Spleen (tissue), 7 donors: ENCODE measurements at regions not wholly inside any gene's neighbourhood (a gene's known extent, or its start where the extent isn't known, plus 50 kb on each side); places are given as distances from the start of the nearest gene placed in this dataset.

Experiments used
- POLR2A ChIP-seq, 3 donors: fragments of 450-650 bp; IDR thresholded peaks; one replicate each; pipeline ENCODE4 v1.5.1; 2017; ENCODE audit warnings: antibody characterized with exemption in 3 of 3, mild to moderate bottlenecking in 1 of 3
- TF ChIP-seq, protein P1 (sequence below), 11 experiments: fragments of 200-600 bp in 7 of 11; fragments of 450-650 bp in 4 of 11; sonication (generic) in 4 of 11; IDR thresholded peaks in 8 of 11; conservative IDR thresholded peaks in 3 of 11; 1 replicate in 7 of 11; 2 replicates in 4 of 11; pipeline versions ENCODE4 v1.4.0 to v1.8.0; 2016 to 2021; ENCODE audit warnings: antibody characterized with exemption in 11 of 11, inconsistent platforms in 4 of 11, mild to moderate bottlenecking in 1 of 11
- donor health status: DM: no; HTN: no; CAD: no; lungs with moderate emphysema.
- donor health status: DM: no; HTN: no; CAD: no.
- donor health status: DM: no; HTN: no; CAD: no.

DNA sequence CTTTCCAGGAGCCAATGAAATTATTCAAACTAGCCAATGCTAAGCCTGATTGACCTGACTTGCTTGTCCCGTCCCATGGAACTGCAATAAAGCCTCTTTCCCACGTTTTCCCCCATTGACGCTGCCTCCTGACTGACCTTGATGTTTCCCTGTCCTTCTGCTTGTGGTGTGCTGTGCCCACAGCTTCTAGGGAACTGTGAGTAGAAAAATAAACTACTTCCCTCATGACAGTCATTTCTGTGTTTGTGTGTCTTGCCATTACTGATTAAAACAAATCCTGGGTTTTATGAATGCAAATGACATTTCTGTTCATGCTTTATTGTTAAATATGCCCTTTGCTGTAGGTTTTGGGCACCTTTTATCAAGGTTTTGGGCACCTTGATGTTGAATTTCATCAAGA, 91.3 kb upstream of the ABI1 start:
- TF ChIP-seq, protein P1, sequence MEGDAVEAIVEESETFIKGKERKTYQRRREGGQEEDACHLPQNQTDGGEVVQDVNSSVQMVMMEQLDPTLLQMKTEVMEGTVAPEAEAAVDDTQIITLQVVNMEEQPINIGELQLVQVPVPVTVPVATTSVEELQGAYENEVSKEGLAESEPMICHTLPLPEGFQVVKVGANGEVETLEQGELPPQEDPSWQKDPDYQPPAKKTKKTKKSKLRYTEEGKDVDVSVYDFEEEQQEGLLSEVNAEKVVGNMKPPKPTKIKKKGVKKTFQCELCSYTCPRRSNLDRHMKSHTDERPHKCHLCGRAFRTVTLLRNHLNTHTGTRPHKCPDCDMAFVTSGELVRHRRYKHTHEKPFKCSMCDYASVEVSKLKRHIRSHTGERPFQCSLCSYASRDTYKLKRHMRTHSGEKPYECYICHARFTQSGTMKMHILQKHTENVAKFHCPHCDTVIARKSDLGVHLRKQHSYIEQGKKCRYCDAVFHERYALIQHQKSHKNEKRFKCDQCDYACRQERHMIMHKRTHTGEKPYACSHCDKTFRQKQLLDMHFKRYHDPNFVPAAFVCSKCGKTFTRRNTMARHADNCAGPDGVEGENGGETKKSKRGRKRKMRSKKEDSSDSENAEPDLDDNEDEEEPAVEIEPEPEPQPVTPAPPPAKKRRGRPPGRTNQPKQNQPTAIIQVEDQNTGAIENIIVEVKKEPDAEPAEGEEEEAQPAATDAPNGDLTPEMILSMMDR (IDR thresholded peaks at IDR 0.05 in 8 of 11, conservative IDR thresholded peaks at IDR 0.05 in 3 of 11) = no peak
- no peak for TF ChIP-seq POLR2A (IDR thresholded peaks at IDR 0.05)
